Sigmoid colon (tissue), 6 donors: ENCODE measurements at regions not wholly inside any gene's neighbourhood (a gene's known extent, or its start where the extent isn't known, plus 50 kb on each side); places are given as distances from the start of the nearest gene placed in this dataset.

ENCODE experiments used
- DNase-seq: peaks from one replicate; pipeline ENCODE4 v3.0.0-alpha.2; 2019
- H3K27ac ChIP-seq, 4 donors: fragments of 200-600 bp; sonication (generic); one replicate each; pipeline ENCODE4 v1.5.1; 2016 to 2019; ENCODE audit warnings: mild to moderate bottlenecking in 1 of 4
- H3K27me3 ChIP-seq, 3 donors: fragments of 200-600 bp; sonication (generic); one replicate each; pipeline ENCODE4 v1.5.1; 2019; ENCODE audit warnings: mild to moderate bottlenecking in 1 of 3
- H3K36me3 ChIP-seq, 4 donors: fragments of 200-600 bp; sonication (generic); one replicate each; pipeline ENCODE4 v1.5.1; 2016 to 2019
- H3K4me1 ChIP-seq, 4 donors: fragments of 200-600 bp; sonication (generic); one replicate each; pipeline ENCODE4 v1.5.1; 2017 to 2019
- H3K4me3 ChIP-seq, 4 donors: fragments of 200-600 bp; sonication (generic); one replicate each; pipeline ENCODE4 v1.5.1; 2017 to 2019; ENCODE audit warnings: mild to moderate bottlenecking in 2 of 4, moderate library complexity in 1 of 4
- H3K9me3 ChIP-seq, 4 donors: fragments of 200-600 bp in 3 of 4; sonication (generic) in 3 of 4; one replicate each; pipeline versions ENCODE4 v1.5.1 to v1.6.1; 2013 to 2019
- EP300 ChIP-seq, 4 donors: sonication (generic); formaldehyde crosslinking; IDR thresholded peaks; one replicate each; pipeline ENCODE4 v1.6.1; 2017; ENCODE audit warnings: antibody characterized with exemption in 4 of 4
- POLR2A ChIP-seq, 2 donors: fragments of 450-650 bp; IDR thresholded peaks; one replicate each; pipeline ENCODE4 v1.6.1; 2016; ENCODE audit warnings: antibody characterized with exemption in 2 of 2, mild to moderate bottlenecking in 2 of 2, moderate library complexity in 2 of 2
- POLR2AphosphoS5 ChIP-seq, 4 donors: sonication (generic); formaldehyde crosslinking; IDR thresholded peaks; one replicate each; pipeline ENCODE4 v1.6.1; 2017; ENCODE audit warnings: antibody characterized with exemption in 4 of 4
- WGBS, 2 donors: extraction: QIAGEN DNeasy Blood & Tissue Kit; methylation state at CpG; one replicate each; pipeline ENCODE4 v1.1.7; 2013; 5-methylcytosine and 5-hydroxymethylcytosine counted together
- intact Hi-C: fragments of 100-400 bp; cut with DNase I; formaldehyde crosslinking; loops from one replicate; pipeline ENCODE4 v1.15.1; 2023
- TF ChIP-seq, protein P1 (sequence below), 4 experiments: fragments of 450-650 bp in 3 of 4; fragments of 200-600 bp in 1 of 4; IDR thresholded peaks; one replicate each; pipeline ENCODE4 v1.5.1; 2016 to 2019; ENCODE audit warnings: antibody characterized with exemption in 4 of 4, mild to moderate bottlenecking in 3 of 4, moderate library complexity in 2 of 4
- donor health status: healthy with polysubstance abuse.
- donor health status: healthy.

DNA sequence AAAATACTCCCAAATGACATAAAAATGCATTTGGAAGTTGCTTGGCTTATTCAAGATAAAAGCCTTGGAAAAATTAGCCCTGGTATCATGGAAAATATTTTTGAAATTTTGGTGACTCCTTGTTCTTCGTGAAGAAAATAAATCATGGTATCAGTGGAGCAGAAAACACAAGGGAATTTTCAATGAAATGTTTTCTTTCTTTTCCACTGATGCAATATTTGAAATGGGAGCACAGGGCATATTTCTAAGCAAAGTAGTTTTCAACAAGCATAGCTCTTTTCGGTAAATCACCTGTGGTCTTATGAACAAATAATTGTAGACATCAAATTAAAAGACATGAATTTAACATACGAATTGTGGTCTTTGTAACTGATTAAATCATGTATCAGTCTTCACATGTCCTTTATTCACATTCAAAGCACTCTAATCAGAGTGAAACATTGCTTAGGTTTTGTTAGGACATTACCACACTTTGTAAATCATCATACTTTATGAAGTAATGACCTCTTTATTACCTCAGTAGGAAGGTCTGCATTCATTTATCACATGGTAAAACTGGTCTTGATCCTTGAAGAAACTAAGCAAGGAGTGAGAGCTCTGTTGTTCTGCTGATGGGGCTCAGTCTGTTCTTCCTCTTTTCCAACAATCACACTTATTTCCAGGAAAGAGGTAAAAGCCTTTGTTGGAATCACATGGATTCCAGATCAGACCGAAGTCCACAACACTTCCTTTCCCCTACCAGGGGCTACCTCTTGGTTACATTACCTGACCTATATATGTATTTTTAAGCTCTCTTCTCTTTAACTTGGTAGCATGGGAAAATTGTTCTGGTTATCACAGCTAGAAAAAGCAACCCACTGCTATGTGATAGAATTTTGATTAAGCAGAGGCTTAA is 413.5 kb upstream of the THBS1 start:
- peaks cover 0 to 36% (median 22%) of the 10 kb centered on the region in 4 donors for H3K4me1 ChIP-seq
- 83 to 87% methylated on average over 4 of the region's 4 CpGs for WGBS, 2 donors
- DNase-seq = no peak
- no peaks in the 10 kb centered on the region for H3K27me3 ChIP-seq
- H3K4me3 ChIP-seq = no peak overlapping the region
- peak overlapping the region; percentile 4 to 64 (median 62) for H3K27ac ChIP-seq
- H3K36me3 ChIP-seq = no peaks in the 10 kb centered on the region
- TF ChIP-seq POLR2AphosphoS5 (IDR thresholded peaks at IDR 0.05) (peak; percentile 11 to 58 (median 16)), POLR2A (IDR thresholded peaks at IDR 0.05) (no peak)
- intact Hi-C loops = no loop called here
- no peaks in the 10 kb centered on the region for H3K9me3 ChIP-seq

DNA sequence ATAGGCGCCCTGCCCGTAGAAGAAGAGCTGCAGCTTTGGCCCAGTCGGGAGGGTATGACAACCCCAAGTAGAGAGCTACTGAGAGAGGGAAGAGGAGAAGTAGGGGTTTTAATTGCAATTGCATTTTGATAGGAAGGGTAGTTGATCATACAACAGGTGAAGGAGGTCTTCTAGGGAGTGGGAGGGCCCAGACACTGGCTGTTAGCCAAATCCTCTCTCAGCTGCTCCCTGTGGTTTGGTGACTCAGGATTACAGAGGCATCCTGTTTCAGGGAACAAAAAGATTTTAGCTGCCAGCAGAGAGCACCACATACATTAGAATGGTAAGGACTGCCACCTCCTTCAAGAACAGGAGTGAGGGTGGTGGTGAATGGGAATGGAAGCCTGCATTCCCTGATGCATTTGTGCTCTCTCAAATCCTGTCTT is 408.9 kb upstream of the THBS1 start:
- TF ChIP-seq POLR2A (IDR thresholded peaks at IDR 0.05) (no peak), POLR2AphosphoS5 (IDR thresholded peaks at IDR 0.05) (peak in 2 of 4 donors; percentile 18 to 39)
- TF ChIP-seq, protein P1, sequence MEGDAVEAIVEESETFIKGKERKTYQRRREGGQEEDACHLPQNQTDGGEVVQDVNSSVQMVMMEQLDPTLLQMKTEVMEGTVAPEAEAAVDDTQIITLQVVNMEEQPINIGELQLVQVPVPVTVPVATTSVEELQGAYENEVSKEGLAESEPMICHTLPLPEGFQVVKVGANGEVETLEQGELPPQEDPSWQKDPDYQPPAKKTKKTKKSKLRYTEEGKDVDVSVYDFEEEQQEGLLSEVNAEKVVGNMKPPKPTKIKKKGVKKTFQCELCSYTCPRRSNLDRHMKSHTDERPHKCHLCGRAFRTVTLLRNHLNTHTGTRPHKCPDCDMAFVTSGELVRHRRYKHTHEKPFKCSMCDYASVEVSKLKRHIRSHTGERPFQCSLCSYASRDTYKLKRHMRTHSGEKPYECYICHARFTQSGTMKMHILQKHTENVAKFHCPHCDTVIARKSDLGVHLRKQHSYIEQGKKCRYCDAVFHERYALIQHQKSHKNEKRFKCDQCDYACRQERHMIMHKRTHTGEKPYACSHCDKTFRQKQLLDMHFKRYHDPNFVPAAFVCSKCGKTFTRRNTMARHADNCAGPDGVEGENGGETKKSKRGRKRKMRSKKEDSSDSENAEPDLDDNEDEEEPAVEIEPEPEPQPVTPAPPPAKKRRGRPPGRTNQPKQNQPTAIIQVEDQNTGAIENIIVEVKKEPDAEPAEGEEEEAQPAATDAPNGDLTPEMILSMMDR (IDR thresholded peaks at IDR 0.05) = peak in 3 of 4 experiments; percentile 16 to 45 (median 22)
- Histone ChIP-seq H3K36me3 (no peaks in the 10 kb centered on the region), H3K4me3 (no peak overlapping the region), H3K27me3 (no peaks in the 10 kb centered on the region), H3K4me1 (peaks cover 0 to 39% (median 31%) of the 10 kb centered on the region in 4 donors), H3K27ac (peak overlapping the region; percentile 73 to 78 (median 73)), H3K9me3 (no peaks in the 10 kb centered on the region)
- peak; percentile 82 for DNase-seq
- 82 to 86% methylated on average over 3 of the region's 3 CpGs for WGBS, 2 donors
- intact Hi-C loops = loop anchor here (1.0 to 10.0 kb wide), 6 partner anchors 185 to 583 kb away; no protein-coding TSS in a partner anchor

DNA sequence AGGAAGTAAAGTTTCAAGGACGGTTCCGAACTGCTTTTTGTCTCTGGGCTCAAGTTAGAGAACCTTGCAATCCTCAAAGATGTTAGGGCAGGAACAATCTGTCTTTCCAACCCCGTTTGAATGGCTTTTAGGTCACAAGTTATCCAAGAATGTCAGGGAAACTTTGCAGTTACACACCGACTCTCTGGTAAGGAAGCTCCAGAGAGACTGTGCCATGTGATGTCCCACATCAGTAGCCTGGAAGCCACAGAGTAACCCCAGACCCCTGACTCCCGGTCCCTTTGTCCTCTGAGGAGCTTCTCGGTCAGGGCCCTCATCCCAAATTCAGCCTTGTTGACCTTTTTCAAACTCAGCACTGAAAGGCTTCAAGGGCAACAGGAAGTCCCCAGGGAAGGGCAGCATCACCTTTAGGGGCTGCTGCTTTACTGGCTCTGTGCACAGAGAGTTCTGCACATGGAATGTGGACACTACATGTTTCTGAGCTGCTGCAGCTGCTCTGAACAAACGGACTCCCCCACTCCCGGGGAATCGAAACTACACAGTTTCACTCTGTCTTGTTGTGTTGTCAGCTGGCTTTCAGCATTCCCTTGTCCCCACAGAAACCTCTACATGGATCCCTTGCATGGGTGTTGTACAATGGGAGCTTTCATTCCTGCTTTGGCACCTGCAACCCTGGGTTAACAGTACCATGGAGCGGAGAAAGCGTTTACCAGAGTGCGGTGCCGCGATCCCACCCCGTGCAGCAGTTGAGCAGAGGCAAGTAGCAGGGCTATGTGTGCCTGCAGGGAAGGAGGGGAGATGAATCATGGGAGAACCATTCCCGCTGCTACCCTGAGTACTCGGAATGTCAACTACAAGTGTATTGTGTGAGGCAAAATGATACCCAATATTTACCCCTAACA is 408.2 kb upstream of the THBS1 start:
- Histone ChIP-seq H3K4me3 (peak overlapping the region; percentile 4 to 39 (median 34)), H3K27me3 (no peaks in the 10 kb centered on the region), H3K4me1 (peaks cover 0 to 32% (median 25%) of the 10 kb centered on the region in 4 donors), H3K9me3 (no peaks in the 10 kb centered on the region), H3K36me3 (no peaks in the 10 kb centered on the region), H3K27ac (peak overlapping the region; percentile 73 to 78 (median 73))
- TF ChIP-seq, protein P1 (IDR thresholded peaks at IDR 0.05) = no peak
- TF ChIP-seq POLR2A (IDR thresholded peaks at IDR 0.05) (no peak), POLR2AphosphoS5 (IDR thresholded peaks at IDR 0.05) (no peak), EP300 (IDR thresholded peaks at IDR 0.05) (no peak)
- 60 to 63% methylated on average over 17 of the region's 17 CpGs for WGBS, 2 donors
- intact Hi-C loops = loop anchor here (1.0 to 10.0 kb wide), 6 partner anchors 185 to 582 kb away; no protein-coding TSS in a partner anchor
- peak; percentile 77 for DNase-seq

DNA sequence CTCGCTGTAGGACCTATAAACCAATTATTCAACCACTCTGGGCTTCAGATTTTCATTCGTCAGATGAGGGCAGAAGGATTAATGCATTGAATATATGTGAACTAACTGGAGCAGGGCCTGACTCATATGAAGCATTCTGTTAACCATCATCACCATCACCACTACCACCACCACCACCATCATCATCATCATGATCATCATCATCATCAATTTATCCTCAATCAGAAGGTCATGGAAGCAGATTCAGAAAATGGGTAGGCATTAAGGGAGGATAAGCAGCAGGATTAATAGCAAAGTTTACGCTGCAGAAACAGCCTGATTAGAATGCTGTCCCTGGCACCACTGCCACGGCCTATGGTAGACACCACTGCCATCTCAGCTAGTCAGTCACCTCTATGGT is 407.5 kb upstream of the THBS1 start:
- H3K27ac ChIP-seq = peak overlapping the region; percentile 73 to 78 (median 73)
- no peak for TF ChIP-seq EP300 (IDR thresholded peaks at IDR 0.05)
- intact Hi-C loops = loop anchor here (5.0 to 10.0 kb wide), 5 partner anchors 184 to 581 kb away; no protein-coding TSS in a partner anchor

DNA sequence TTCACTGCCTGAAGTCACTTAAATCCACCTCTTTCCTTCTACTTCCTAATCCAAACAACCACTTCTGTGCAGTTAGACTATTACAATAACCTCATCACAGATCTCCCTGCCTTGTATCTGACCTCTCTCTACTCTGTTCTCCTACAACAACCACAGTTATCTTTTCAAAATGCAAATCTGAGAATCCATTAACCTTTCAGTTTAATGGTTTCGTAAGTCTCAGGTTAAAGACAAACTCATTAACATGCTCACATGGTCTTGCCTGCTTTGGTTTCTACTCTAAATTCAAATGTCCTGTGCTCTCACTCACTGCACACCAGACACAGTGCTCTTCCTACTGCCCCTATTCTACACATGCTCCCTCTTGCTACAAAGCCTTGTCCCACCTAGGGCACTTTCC is 406.5 kb upstream of the THBS1 start:
- H3K27ac ChIP-seq = no peak overlapping the region
- H3K27me3 ChIP-seq = no peaks in the 10 kb centered on the region
- no peaks in the 10 kb centered on the region for H3K9me3 ChIP-seq
- peaks cover 0 to 28% (median 21%) of the 10 kb centered on the region in 4 donors for H3K4me1 ChIP-seq
- intact Hi-C loops = loop anchor here (5.0 to 10.0 kb wide), 5 partner anchors 183 to 580 kb away; no protein-coding TSS in a partner anchor
- no peaks in the 10 kb centered on the region for H3K36me3 ChIP-seq
- 91 to 96% methylated on average over 1 of the region's 1 CpG for WGBS, 2 donors
- no peak for DNase-seq
- TF ChIP-seq, protein P1 (IDR thresholded peaks at IDR 0.05) = no peak
- TF ChIP-seq POLR2AphosphoS5 (IDR thresholded peaks at IDR 0.05) (no peak), POLR2A (IDR thresholded peaks at IDR 0.05) (no peak), EP300 (IDR thresholded peaks at IDR 0.05) (no peak)
- no peak overlapping the region for H3K4me3 ChIP-seq

More for the DNA sequence above, 407.5 kb upstream of the THBS1 start:
- Histone ChIP-seq H3K4me3 (peak overlapping the region in 2 of 4 donors; percentile 38 to 39), H3K27me3 (no peaks in the 10 kb centered on the region), H3K9me3 (no peaks in the 10 kb centered on the region), H3K36me3 (no peaks in the 10 kb centered on the region), H3K4me1 (peaks cover 0 to 26% (median 20%) of the 10 kb centered on the region in 4 donors)
- WGBS, 2 donors = 91 to 95% methylated on average over 4 of the region's 4 CpGs
- no peak for DNase-seq
